ENCODE measurements at regions not wholly inside any gene's neighbourhood (a gene's known extent, or its start where the extent isn't known, plus 50 kb on each side); places are given as distances from the start of the nearest gene placed in this dataset.

DNA sequence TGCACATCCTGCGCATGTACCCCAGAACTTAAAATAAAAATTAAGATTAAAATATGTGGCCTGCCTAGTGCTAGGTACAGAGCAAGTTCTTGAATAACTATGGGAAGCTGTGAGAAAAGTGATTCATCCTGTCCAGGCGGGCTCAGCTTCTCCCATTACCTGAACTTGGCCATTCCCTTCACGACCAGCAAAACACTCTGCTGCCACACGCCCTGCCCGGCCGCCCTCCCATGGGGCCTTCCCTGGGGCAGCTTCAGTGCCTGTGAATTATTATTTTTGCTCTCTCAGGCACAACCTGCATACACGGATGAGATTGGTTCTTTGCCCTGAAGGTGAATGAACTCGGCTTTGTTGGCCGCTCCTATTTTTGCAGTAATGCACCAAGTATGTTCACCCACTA lies 209.2 kb upstream of the SHH start:
- TF ChIP-seq EZH2 (IDR thresholded peaks at IDR 0.05; ENCODE audit: insufficient read depth, poor library complexity, severe bottlenecking) (no peak), EZH2phosphoT487 (IDR thresholded peaks at IDR 0.05; ENCODE audit: insufficient read depth, low read depth) (no peak)

Measured in GM23248 (cell line).